HCT116 (cell line): ENCODE measurements at regions not wholly inside any gene's neighbourhood (a gene's known extent, or its start where the extent isn't known, plus 50 kb on each side); places are given as distances from the start of the nearest gene placed in this dataset.

ENCODE experiments used
- ATAC-seq: fragments of 200-7000 bp; cut with Tn5 transposase; 2 replicates; pipeline ENCODE4 v1.9.1; 2020; ENCODE audit warnings: mild to moderate bottlenecking, moderate library complexity
- BruUV-seq: library from RNA; stranded (reverse); fragments of 400-500 nt; replicated peaks from 2 replicates; lab custom pipeline; 2021; lab: Mats Ljungman, UMichigan
- CTCF ChIA-PET: fragments of 300-600 bp; sonication (Branson Sonifier 250); formaldehyde crosslinking; loops from one replicate; lab custom pipeline; 2021; ENCODE audit warnings: antibody characterized with exemption; lab: Charles Lee
- POLR2A ChIA-PET: fragments of 300-600, 350-600 bp; sonication (Branson Sonifier 250); formaldehyde crosslinking; loops from one replicate; lab custom pipeline; 2021; ENCODE audit warnings: antibody characterized with exemption; lab: Charles Lee
- RAD21 ChIA-PET, 2 experiments: fragments of 300-600 bp; sonication (Branson Sonifier 250); formaldehyde crosslinking; loops; one replicate each; lab custom pipeline; 2023; ENCODE audit warnings: low total read pairs in 2 of 2; ENCODE audit not compliant: uncharacterized antibody in 2 of 2, unreplicated experiment in 2 of 2, low non-redundant PET in 1 of 2; lab: Charles Lee
- DNase-seq: peaks from one replicate; pipeline ENCODE4 v3.0.0-alpha.2; 2010; ENCODE audit warnings: low read depth, low spot score
- H2AFZ ChIP-seq: fragments of 200-600 bp; shearing (Covaris generic), sonication (generic); 2 replicates; pipeline ENCODE4 v1.6.1; 2017; ENCODE audit warnings: low read depth, mixed run types, mixed read lengths, antibody characterized with exemption, low read length; ENCODE audit not compliant: poor library complexity, severe bottlenecking
- H3K27ac ChIP-seq: 2 replicates; pipeline ENCODE4 v1.5.1; 2012; ENCODE audit warnings: low read depth, low read length
- H3K27me3 ChIP-seq: fragments of 200-600 bp; sonication (generic); 2 replicates; pipeline ENCODE4 v1.6.1; 2016; ENCODE audit warnings: mixed run types, low read length, mixed read lengths; ENCODE audit not compliant: insufficient read depth
- H3K36me3 ChIP-seq, 2 experiments: fragments of 200-500 bp in 1 of 2; fragments of 200-600 bp in 1 of 2; sonication (Bioruptor generic) in 1 of 2; sonication (generic) in 1 of 2; 2 replicates each; pipeline versions ENCODE4 v1.5.1 to v1.6.1; 2014 to 2016; ENCODE audit warnings: low read length in 2 of 2, inconsistent platforms in 1 of 2, mixed read lengths in 1 of 2, mixed run types in 1 of 2; ENCODE audit not compliant: insufficient read depth in 2 of 2, control insufficient read depth in 1 of 2
- H3K4me1 ChIP-seq, 2 experiments: fragments of 200-600 bp in 1 of 2; sonication (generic) in 1 of 2; 2 replicates each; pipeline versions ENCODE4 v1.5.1 to v1.6.1; 2012 to 2017; ENCODE audit warnings: low read length in 2 of 2, inconsistent platforms in 1 of 2, mild to moderate bottlenecking in 1 of 2, mixed read lengths in 1 of 2, mixed run types in 1 of 2, moderate library complexity in 1 of 2; ENCODE audit not compliant: insufficient read depth in 2 of 2, control insufficient read depth in 1 of 2
- H3K4me2 ChIP-seq: fragments of 200-600 bp; sonication (generic); 2 replicates; pipeline ENCODE4 v1.6.1; 2017; ENCODE audit warnings: mixed run types, low read length, mixed read lengths
- H3K4me3 ChIP-seq, 2 experiments: fragments of 200-600 bp in 1 of 2; sonication (generic) in 1 of 2; replicated peaks in 1 of 2; 2 replicates each; pipeline ENCODE4 v1.5.1; 2011 to 2016; ENCODE audit warnings: low read length in 2 of 2, control low read depth in 1 of 2, low read depth in 1 of 2, mild to moderate bottlenecking in 1 of 2, mixed read lengths in 1 of 2, mixed run types in 1 of 2
- H3K79me2 ChIP-seq: fragments of 200-600 bp; sonication (generic); 2 replicates; pipeline ENCODE4 v1.6.1; 2017; ENCODE audit warnings: mild to moderate bottlenecking, mixed run types, low read length, moderate library complexity, mixed read lengths; ENCODE audit not compliant: insufficient read depth
- H3K9ac ChIP-seq: fragments of 200-600 bp; sonication (generic); 2 replicates; pipeline ENCODE4 v1.6.1; 2016; ENCODE audit warnings: low read length, mixed read lengths
- H3K9me2 ChIP-seq: fragments of 200-600 bp; sonication (generic), shearing (Covaris generic); 2 replicates; pipeline ENCODE4 v1.6.1; 2017; ENCODE audit warnings: mixed run types, mild to moderate bottlenecking, moderate library complexity; ENCODE audit not compliant: insufficient read depth
- H3K9me3 ChIP-seq, 2 experiments: fragments of 200-500 bp in 1 of 2; fragments of 200-600 bp in 1 of 2; sonication (Bioruptor generic) in 1 of 2; sonication (generic) in 1 of 2; 2 replicates each; pipeline ENCODE4 v1.6.1; 2014 to 2017; ENCODE audit warnings: low read length in 2 of 2, mixed read lengths in 2 of 2, inconsistent platforms in 1 of 2, low read depth in 1 of 2, mild to moderate bottlenecking in 1 of 2, mixed run types in 1 of 2, moderate library complexity in 1 of 2; ENCODE audit not compliant: control insufficient read depth in 1 of 2, insufficient read depth in 1 of 2
- H4K20me1 ChIP-seq: fragments of 200-600 bp; sonication (generic), shearing (Covaris generic); 2 replicates; pipeline ENCODE4 v1.6.1; 2017; ENCODE audit warnings: mixed run types, mild to moderate bottlenecking, moderate library complexity; ENCODE audit not compliant: insufficient read depth
- ATF3 ChIP-seq: IDR thresholded peaks from 2 replicates; pipeline ENCODE4 v1.6.1; 2012
- CBX3 ChIP-seq: IDR thresholded peaks from 2 replicates; pipeline ENCODE4 v1.6.1; 2012; ENCODE audit warnings: low read depth
- ELF1 ChIP-seq: IDR thresholded peaks from 2 replicates; pipeline ENCODE4 v1.6.1; 2012; ENCODE audit warnings: low read depth, borderline replicate concordance
- EZH2 ChIP-seq: fragments of 200-600 bp; sonication (generic); IDR thresholded peaks from 2 replicates; pipeline ENCODE4 v1.6.1; 2017; ENCODE audit warnings: antibody characterized with exemption, mixed run types
- POLR2A ChIP-seq: IDR thresholded peaks from 2 replicates; pipeline ENCODE4 v1.7.0; 2011; ENCODE audit warnings: borderline replicate concordance; ENCODE audit not compliant: insufficient read depth, insufficient read length; ENCODE audit errors: extremely low read depth
- POLR2AphosphoS5 ChIP-seq: IDR thresholded peaks from 2 replicates; pipeline ENCODE4 v1.6.1; 2011; ENCODE audit warnings: mild to moderate bottlenecking, low read depth, low read length, moderate library complexity
- REST ChIP-seq: IDR thresholded peaks from 2 replicates; pipeline ENCODE4 v1.6.1; 2012; ENCODE audit warnings: low read depth
- SRF ChIP-seq: IDR thresholded peaks from 2 replicates; pipeline ENCODE4 v1.6.1; 2012; ENCODE audit warnings: low read depth
- TCF7L2 ChIP-seq: IDR thresholded peaks from 2 replicates; pipeline ENCODE4 v1.7.0; 2011; ENCODE audit warnings: borderline replicate concordance, inconsistent platforms; ENCODE audit not compliant: insufficient read depth, insufficient read length; ENCODE audit errors: extremely low read depth
- ZBTB33 ChIP-seq: IDR thresholded peaks from 2 replicates; pipeline ENCODE4 v1.6.1; 2011; ENCODE audit warnings: mild to moderate bottlenecking, low read length, moderate library complexity; ENCODE audit not compliant: insufficient replicate concordance; ENCODE audit errors: extremely low read depth
- intact Hi-C: fragments of 100-400 bp; cut with micrococcal nuclease; formaldehyde crosslinking; loops from 2 replicates; pipeline ENCODE4 v1.10.0; 2022

- Histone ChIP-seq H3K4me2 (no peak overlapping the region), H3K9ac (no peak overlapping the region), H4K20me1 (no peaks in the 10 kb centered on the region), H2AFZ (no peak overlapping the region), H3K79me2 (no peaks in the 10 kb centered on the region), H3K9me2 (no peaks in the 10 kb centered on the region), H3K9me3 (no peaks in the 10 kb centered on the region), H3K27me3 (no peaks in the 10 kb centered on the region), H3K36me3 (no peaks in the 10 kb centered on the region), H3K27ac (no peak overlapping the region), H3K4me1 (no peaks in the 10 kb centered on the region), H3K4me3 (no peak overlapping the region)
- ChIA-PET POLR2A (no interaction called here), RAD21 (no interaction called here), CTCF (no interaction called here)
- intact Hi-C loops: no loop called here
- ATAC-seq (no peak), DNase-seq (no peak)
- no TSS peak for BruUV-seq
- TF ChIP-seq ELF1 (no peak), REST (no peak), ZBTB33 (no peak), TCF7L2 (no peak), EZH2 (no peak), POLR2A (no peak), CBX3 (no peak), ATF3 (no peak), SRF (no peak), POLR2AphosphoS5 (no peak)
Measured at GRCh38 chr18:76195601-76196000, 299.4 kb downstream of the ZNF516 start.
